ENCODE measurements at regions not wholly inside any gene's neighbourhood (a gene's known extent, or its start where the extent isn't known, plus 50 kb on each side); places are given as distances from the start of the nearest gene placed in this dataset.

GRCh38 chr1:24250791-24251190 lies 63.7 kb upstream of the IFNLR1 start:
- TF ChIP-seq, protein P1, sequence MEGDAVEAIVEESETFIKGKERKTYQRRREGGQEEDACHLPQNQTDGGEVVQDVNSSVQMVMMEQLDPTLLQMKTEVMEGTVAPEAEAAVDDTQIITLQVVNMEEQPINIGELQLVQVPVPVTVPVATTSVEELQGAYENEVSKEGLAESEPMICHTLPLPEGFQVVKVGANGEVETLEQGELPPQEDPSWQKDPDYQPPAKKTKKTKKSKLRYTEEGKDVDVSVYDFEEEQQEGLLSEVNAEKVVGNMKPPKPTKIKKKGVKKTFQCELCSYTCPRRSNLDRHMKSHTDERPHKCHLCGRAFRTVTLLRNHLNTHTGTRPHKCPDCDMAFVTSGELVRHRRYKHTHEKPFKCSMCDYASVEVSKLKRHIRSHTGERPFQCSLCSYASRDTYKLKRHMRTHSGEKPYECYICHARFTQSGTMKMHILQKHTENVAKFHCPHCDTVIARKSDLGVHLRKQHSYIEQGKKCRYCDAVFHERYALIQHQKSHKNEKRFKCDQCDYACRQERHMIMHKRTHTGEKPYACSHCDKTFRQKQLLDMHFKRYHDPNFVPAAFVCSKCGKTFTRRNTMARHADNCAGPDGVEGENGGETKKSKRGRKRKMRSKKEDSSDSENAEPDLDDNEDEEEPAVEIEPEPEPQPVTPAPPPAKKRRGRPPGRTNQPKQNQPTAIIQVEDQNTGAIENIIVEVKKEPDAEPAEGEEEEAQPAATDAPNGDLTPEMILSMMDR (IDR thresholded peaks at IDR 0.05 in 8 of 11, conservative IDR thresholded peaks at IDR 0.05 in 3 of 11): no peak
- no peak for TF ChIP-seq POLR2AphosphoS5 (IDR thresholded peaks at IDR 0.05)

Measured in spleen (tissue), 7 donors.